Upper lobe of left lung (tissue), 4 donors: ENCODE measurements at regions not wholly inside any gene's neighbourhood (a gene's known extent, or its start where the extent isn't known, plus 50 kb on each side); places are given as distances from the start of the nearest gene placed in this dataset.

Experiments
- EP300 ChIP-seq, 4 donors: sonication (generic); formaldehyde crosslinking; IDR thresholded peaks; one replicate each; pipeline ENCODE4 v1.5.1; 2017; ENCODE audit warnings: antibody characterized with exemption in 4 of 4, control low read depth in 2 of 4
- POLR2A ChIP-seq, 4 donors: fragments of 450-650 bp; IDR thresholded peaks; one replicate each; pipeline ENCODE4 v1.5.1; 2016 to 2017; ENCODE audit warnings: antibody characterized with exemption in 4 of 4, mild to moderate bottlenecking in 2 of 4
- POLR2AphosphoS5 ChIP-seq, 2 donors: sonication (generic); formaldehyde crosslinking; IDR thresholded peaks; one replicate each; pipeline ENCODE4 v1.5.1; 2017; ENCODE audit warnings: antibody characterized with exemption in 2 of 2
- TF ChIP-seq, protein P1 (sequence below), 6 experiments: fragments of 450-650 bp in 4 of 6; fragments of 200-600 bp in 2 of 6; sonication (generic) in 2 of 6; IDR thresholded peaks; one replicate each; pipeline ENCODE4 v1.5.1; 2016 to 2019; ENCODE audit warnings: antibody characterized with exemption in 6 of 6

DNA sequence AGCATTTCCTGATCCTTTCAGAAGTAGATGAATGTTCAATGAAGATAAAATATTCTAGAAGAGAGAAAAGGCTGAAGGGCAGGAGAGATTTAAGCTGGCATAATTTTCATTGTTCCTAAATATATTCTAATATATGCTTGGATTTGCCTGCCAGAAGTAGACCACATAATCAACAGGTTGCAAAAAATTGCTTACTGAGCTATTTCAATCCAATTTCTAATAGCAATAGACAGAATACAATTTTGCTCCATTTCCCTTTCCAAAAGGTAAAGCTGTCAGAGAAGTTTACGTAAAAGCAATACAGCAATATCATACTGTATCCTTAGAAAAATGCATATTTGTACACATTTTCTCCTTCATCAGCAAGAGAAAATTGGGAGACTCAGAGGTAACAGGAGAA, 237.3 kb downstream of the PMP22 start:
- TF ChIP-seq, protein P1, sequence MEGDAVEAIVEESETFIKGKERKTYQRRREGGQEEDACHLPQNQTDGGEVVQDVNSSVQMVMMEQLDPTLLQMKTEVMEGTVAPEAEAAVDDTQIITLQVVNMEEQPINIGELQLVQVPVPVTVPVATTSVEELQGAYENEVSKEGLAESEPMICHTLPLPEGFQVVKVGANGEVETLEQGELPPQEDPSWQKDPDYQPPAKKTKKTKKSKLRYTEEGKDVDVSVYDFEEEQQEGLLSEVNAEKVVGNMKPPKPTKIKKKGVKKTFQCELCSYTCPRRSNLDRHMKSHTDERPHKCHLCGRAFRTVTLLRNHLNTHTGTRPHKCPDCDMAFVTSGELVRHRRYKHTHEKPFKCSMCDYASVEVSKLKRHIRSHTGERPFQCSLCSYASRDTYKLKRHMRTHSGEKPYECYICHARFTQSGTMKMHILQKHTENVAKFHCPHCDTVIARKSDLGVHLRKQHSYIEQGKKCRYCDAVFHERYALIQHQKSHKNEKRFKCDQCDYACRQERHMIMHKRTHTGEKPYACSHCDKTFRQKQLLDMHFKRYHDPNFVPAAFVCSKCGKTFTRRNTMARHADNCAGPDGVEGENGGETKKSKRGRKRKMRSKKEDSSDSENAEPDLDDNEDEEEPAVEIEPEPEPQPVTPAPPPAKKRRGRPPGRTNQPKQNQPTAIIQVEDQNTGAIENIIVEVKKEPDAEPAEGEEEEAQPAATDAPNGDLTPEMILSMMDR (IDR thresholded peaks at IDR 0.05): no peak
- TF ChIP-seq POLR2A (IDR thresholded peaks at IDR 0.05): no peak
- TF ChIP-seq EP300 (IDR thresholded peaks at IDR 0.05): no peak
- TF ChIP-seq POLR2AphosphoS5 (IDR thresholded peaks at IDR 0.05): no peak
